Uterus (tissue), 2 donors: ENCODE measurements at regions not wholly inside any gene's neighbourhood (a gene's known extent, or its start where the extent isn't known, plus 50 kb on each side); places are given as distances from the start of the nearest gene placed in this dataset.

Source experiments
- CTCF ChIP-seq, 4 experiments: fragments of 200-600 bp in 2 of 4; fragments of 450-650 bp in 2 of 4; sonication (generic) in 2 of 4; IDR thresholded peaks; one replicate each; pipeline ENCODE4 v1.5.1; 2016 to 2019; ENCODE audit warnings: antibody characterized with exemption in 4 of 4, mild to moderate bottlenecking in 2 of 4, moderate library complexity in 1 of 4
- POLR2A ChIP-seq, 2 donors: fragments of 450-650 bp; IDR thresholded peaks; one replicate each; pipeline ENCODE4 v1.6.1; 2016; ENCODE audit warnings: antibody characterized with exemption in 2 of 2, mild to moderate bottlenecking in 1 of 2, moderate library complexity in 1 of 2

DNA sequence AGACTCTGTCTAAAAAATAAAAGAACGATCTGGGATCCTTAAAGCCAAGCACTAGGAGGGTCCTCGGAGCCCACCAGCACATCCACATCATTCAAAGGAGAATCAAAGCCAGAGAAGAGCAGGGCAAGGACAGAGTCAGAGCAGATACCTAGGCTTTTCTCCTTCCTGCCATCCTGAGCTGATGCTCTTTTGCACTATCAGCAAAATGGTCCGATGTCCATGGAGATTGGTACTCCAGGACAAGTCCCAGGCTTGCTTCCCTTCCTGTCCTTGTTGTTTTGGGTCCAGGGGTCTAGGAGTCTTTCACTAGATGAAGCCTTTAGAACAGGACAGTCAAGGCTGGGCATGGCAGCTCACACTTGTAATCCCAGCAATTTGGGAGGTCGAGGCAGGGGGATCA, 58.0 kb upstream of the ELN start:
- TF ChIP-seq CTCF (IDR thresholded peaks at IDR 0.05) (no peak), POLR2A (IDR thresholded peaks at IDR 0.05) (no peak)
